ENCODE measurements at regions not wholly inside any gene's neighbourhood (a gene's known extent, or its start where the extent isn't known, plus 50 kb on each side); places are given as distances from the start of the nearest gene placed in this dataset.

- H3K4me2 ChIP-seq (ENCODE audit: low read length) = no peak overlapping the region
- no peaks in the 10 kb centered on the region for H3K36me3 ChIP-seq (ENCODE audit: insufficient read depth, low read length)
- H3K4me1 ChIP-seq (ENCODE audit: insufficient read depth, low read length, severe bottlenecking) = no peaks in the 10 kb centered on the region
- H4K20me1 ChIP-seq (ENCODE audit: insufficient read depth, low read length) = no peaks in the 10 kb centered on the region
- no peak overlapping the region for H2AFZ ChIP-seq (ENCODE audit: low read length)
- H3K27ac ChIP-seq (ENCODE audit: low read depth, low read length, poor library complexity, severe bottlenecking) = no peak overlapping the region
- H3K9me2 ChIP-seq (ENCODE audit: low read depth, low read length) = no peaks in the 10 kb centered on the region
- H3K9ac ChIP-seq (ENCODE audit: low read length) = no peak overlapping the region
- H3K9me3 ChIP-seq (ENCODE audit: low read length) = no peaks in the 10 kb centered on the region
- no peaks in the 10 kb centered on the region for H3F3A ChIP-seq (ENCODE audit: insufficient read depth, low read length)
- H3K79me2 ChIP-seq (ENCODE audit: insufficient read depth, low read length) = no peaks in the 10 kb centered on the region
- H3K27me3 ChIP-seq (ENCODE audit: insufficient read depth, low read length) = no peaks in the 10 kb centered on the region
- no peak for TF ChIP-seq EZH2 (IDR thresholded peaks at IDR 0.05; ENCODE audit: borderline replicate concordance, low read length)
- TF ChIP-seq, protein P1, sequence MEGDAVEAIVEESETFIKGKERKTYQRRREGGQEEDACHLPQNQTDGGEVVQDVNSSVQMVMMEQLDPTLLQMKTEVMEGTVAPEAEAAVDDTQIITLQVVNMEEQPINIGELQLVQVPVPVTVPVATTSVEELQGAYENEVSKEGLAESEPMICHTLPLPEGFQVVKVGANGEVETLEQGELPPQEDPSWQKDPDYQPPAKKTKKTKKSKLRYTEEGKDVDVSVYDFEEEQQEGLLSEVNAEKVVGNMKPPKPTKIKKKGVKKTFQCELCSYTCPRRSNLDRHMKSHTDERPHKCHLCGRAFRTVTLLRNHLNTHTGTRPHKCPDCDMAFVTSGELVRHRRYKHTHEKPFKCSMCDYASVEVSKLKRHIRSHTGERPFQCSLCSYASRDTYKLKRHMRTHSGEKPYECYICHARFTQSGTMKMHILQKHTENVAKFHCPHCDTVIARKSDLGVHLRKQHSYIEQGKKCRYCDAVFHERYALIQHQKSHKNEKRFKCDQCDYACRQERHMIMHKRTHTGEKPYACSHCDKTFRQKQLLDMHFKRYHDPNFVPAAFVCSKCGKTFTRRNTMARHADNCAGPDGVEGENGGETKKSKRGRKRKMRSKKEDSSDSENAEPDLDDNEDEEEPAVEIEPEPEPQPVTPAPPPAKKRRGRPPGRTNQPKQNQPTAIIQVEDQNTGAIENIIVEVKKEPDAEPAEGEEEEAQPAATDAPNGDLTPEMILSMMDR (IDR thresholded peaks at IDR 0.05; ENCODE audit: low read length) = no peak
- no peak overlapping the region for H3K4me3 ChIP-seq (ENCODE audit: low read depth, low read length, poor library complexity, severe bottlenecking)
These were observed 430.4 kb downstream of the CAAP1 start for GRCh38 chr9:26462213-26462612.

DNA sequence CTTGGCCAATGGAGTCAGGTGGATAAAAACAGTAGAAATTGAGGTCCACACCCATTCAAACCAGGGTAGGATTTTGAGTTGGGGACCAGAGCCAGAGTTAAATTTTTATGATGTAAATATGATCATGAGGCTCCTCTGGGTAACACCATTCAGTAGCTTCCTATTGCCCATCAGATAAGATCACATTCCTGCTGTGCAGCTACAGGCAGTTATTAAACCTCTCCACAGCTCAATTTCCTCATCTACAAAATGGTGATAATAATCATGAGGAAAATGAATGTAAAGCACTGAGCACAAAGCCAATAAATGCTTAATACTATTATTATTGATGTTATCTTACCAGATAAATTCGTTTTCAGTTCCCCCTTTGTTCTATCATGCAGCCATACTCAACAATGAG, 432.0 kb downstream of the CAAP1 start:
- H3K4me1 ChIP-seq (ENCODE audit: insufficient read depth, low read length, severe bottlenecking) = no peaks in the 10 kb centered on the region
- H3K9me3 ChIP-seq (ENCODE audit: low read length) = no peaks in the 10 kb centered on the region
- no peaks in the 10 kb centered on the region for H3K36me3 ChIP-seq (ENCODE audit: insufficient read depth, low read length)
- no peaks in the 10 kb centered on the region for H4K20me1 ChIP-seq (ENCODE audit: insufficient read depth, low read length)
- H3K9ac ChIP-seq (ENCODE audit: low read length) = no peak overlapping the region
- no peaks in the 10 kb centered on the region for H3F3A ChIP-seq (ENCODE audit: insufficient read depth, low read length)
- H3K27me3 ChIP-seq (ENCODE audit: insufficient read depth, low read length) = no peaks in the 10 kb centered on the region
- H2AFZ ChIP-seq (ENCODE audit: low read length) = no peak overlapping the region
- H3K4me2 ChIP-seq (ENCODE audit: low read length) = no peak overlapping the region
- no peak overlapping the region for H3K27ac ChIP-seq (ENCODE audit: low read depth, low read length, poor library complexity, severe bottlenecking)
- H3K4me3 ChIP-seq (ENCODE audit: low read depth, low read length, poor library complexity, severe bottlenecking) = no peak overlapping the region
- no peaks in the 10 kb centered on the region for H3K79me2 ChIP-seq (ENCODE audit: insufficient read depth, low read length)
- H3K9me2 ChIP-seq (ENCODE audit: low read depth, low read length) = no peaks in the 10 kb centered on the region
- TF ChIP-seq, protein P1 (IDR thresholded peaks at IDR 0.05; ENCODE audit: low read length) = no peak
- TF ChIP-seq EZH2 (IDR thresholded peaks at IDR 0.05; ENCODE audit: borderline replicate concordance, low read length) = no peak

DNA sequence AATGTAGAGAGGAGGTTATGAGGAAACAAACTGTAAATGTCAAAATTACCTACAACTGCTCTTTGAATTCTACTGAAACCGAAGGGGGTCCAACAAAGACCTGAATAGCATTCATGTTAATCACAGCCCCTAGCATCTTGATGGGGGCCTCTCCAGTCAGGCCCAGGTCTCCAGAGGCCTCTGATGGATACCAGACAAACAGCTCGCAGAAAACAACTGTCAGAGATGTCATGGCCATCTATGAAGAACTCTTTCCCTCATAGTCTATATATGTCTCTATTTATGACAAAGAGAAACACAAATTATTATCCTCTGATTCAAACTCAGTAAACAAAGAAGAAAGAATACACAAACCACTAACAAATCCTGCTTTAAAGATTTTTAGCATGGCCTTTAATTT, 432.6 kb downstream of the CAAP1 start:
- Histone ChIP-seq H3K4me3 (ENCODE audit: low read depth, low read length, poor library complexity, severe bottlenecking) (no peak overlapping the region), H3K36me3 (ENCODE audit: insufficient read depth, low read length) (no peaks in the 10 kb centered on the region), H3K9me2 (ENCODE audit: low read depth, low read length) (no peaks in the 10 kb centered on the region), H3K27ac (ENCODE audit: low read depth, low read length, poor library complexity, severe bottlenecking) (no peak overlapping the region), H3K27me3 (ENCODE audit: insufficient read depth, low read length) (no peaks in the 10 kb centered on the region), H3K79me2 (ENCODE audit: insufficient read depth, low read length) (no peaks in the 10 kb centered on the region), H3F3A (ENCODE audit: insufficient read depth, low read length) (no peaks in the 10 kb centered on the region), H2AFZ (ENCODE audit: low read length) (no peak overlapping the region), H3K4me1 (ENCODE audit: insufficient read depth, low read length, severe bottlenecking) (no peaks in the 10 kb centered on the region), H3K9ac (ENCODE audit: low read length) (no peak overlapping the region), H4K20me1 (ENCODE audit: insufficient read depth, low read length) (no peaks in the 10 kb centered on the region), H3K9me3 (ENCODE audit: low read length) (no peaks in the 10 kb centered on the region), H3K4me2 (ENCODE audit: low read length) (no peak overlapping the region)
- TF ChIP-seq EZH2 (IDR thresholded peaks at IDR 0.05; ENCODE audit: borderline replicate concordance, low read length) = no peak
- TF ChIP-seq, protein P1 (IDR thresholded peaks at IDR 0.05; ENCODE audit: low read length) = no peak
